Hematopoietic multipotent progenitor cell treated with erythropoietin and hydrocortisone succinate and interleukin-3 and kit ligand, for 6 days (in vitro differentiated cells): ENCODE measurements at regions not wholly inside any gene's neighbourhood (a gene's known extent, or its start where the extent isn't known, plus 50 kb on each side); places are given as distances from the start of the nearest gene placed in this dataset.
"Not testable (repeated sequence)": the region's sequence is repeated elsewhere in the genome, so short reads cannot be mapped to it uniquely, and the experiment has no call there.

Experiments used
- DNase-seq: peaks from one replicate; pipeline ENCODE4 v3.0.0-alpha.2; 2015

- peak; percentile 78 for DNase-seq
Measured at GRCh38 chr6:130675072-130675471, 152.1 kb upstream of the SMLR1 start.

GRCh38 chr6:130676077-130676772 lies 151.0 kb upstream of the SMLR1 start:
- DNase-seq: no peak

GRCh38 chr6:130676773-130677144 lies 150.4 kb upstream of the SMLR1 start:
- no peak for DNase-seq

- no peak for DNase-seq
Measured at GRCh38 chr6:130677312-130677711, 149.9 kb upstream of the SMLR1 start.

GRCh38 chr6:130677766-130678165 lies 149.4 kb upstream of the SMLR1 start:
- DNase-seq: no peak

GRCh38 chr6:130679684-130680083 lies 147.5 kb upstream of the SMLR1 start:
- no peak for DNase-seq

- no peak for DNase-seq
Measured at GRCh38 chr6:130680116-130680515, 147.1 kb upstream of the SMLR1 start.

GRCh38 chr6:130681028-130681427 lies 146.2 kb upstream of the SMLR1 start:
- DNase-seq: no peak

GRCh38 chr6:130682066-130682465 lies 145.1 kb upstream of the SMLR1 start:
- no peak for DNase-seq

- DNase-seq: no peak
Measured at GRCh38 chr6:130683761-130684517, 143.3 kb upstream of the SMLR1 start.

GRCh38 chr6:130692659-130693058 lies 134.5 kb upstream of the SMLR1 start:
- DNase-seq: no peak

- no peak for DNase-seq
Measured at GRCh38 chr6:130693944-130694343, 133.3 kb upstream of the SMLR1 start.

GRCh38 chr6:130694606-130695005 lies 132.6 kb upstream of the SMLR1 start:
- DNase-seq: no peak

- no peak for DNase-seq
Measured at GRCh38 chr6:130696806-130697205, 130.4 kb upstream of the SMLR1 start.

- DNase-seq: no peak
Measured at GRCh38 chr6:130697271-130697994, 129.8 kb upstream of the SMLR1 start.

GRCh38 chr6:130697995-130698535 lies 129.1 kb upstream of the SMLR1 start:
- DNase-seq: peak; percentile 75

- DNase-seq: no peak
Measured at GRCh38 chr6:130699742-130700141, 127.5 kb upstream of the SMLR1 start.

GRCh38 chr6:130700397-130700796 lies 126.8 kb upstream of the SMLR1 start:
- DNase-seq: no peak

GRCh38 chr6:130708338-130708737 lies 118.9 kb upstream of the SMLR1 start:
- DNase-seq: no peak

- DNase-seq: not testable (repeated sequence)
Measured at GRCh38 chr6:130711641-130712040, 115.6 kb upstream of the SMLR1 start.

GRCh38 chr6:130713144-130713543 lies 114.1 kb upstream of the SMLR1 start:
- no peak for DNase-seq

GRCh38 chr6:130715058-130715457 lies 112.1 kb upstream of the SMLR1 start:
- DNase-seq: no peak

GRCh38 chr6:130716466-130716865 lies 110.7 kb upstream of the SMLR1 start:
- no peak for DNase-seq

GRCh38 chr6:130717657-130718056 lies 109.5 kb upstream of the SMLR1 start:
- DNase-seq: peak; percentile 51
